Adrenal gland (tissue), 5 donors: ENCODE measurements at regions not wholly inside any gene's neighbourhood (a gene's known extent, or its start where the extent isn't known, plus 50 kb on each side); places are given as distances from the start of the nearest gene placed in this dataset.

ENCODE experiments used
- POLR2A ChIP-seq, 2 donors: fragments of 450-650 bp; IDR thresholded peaks; one replicate each; pipeline ENCODE4 v1.6.1; 2017; ENCODE audit warnings: antibody characterized with exemption in 2 of 2, mild to moderate bottlenecking in 2 of 2, moderate library complexity in 1 of 2
- TF ChIP-seq, protein P1 (sequence below), 6 experiments: fragments of 450-650 bp in 4 of 6; fragments of 200-600 bp in 2 of 6; sonication (generic) in 1 of 6; IDR thresholded peaks; 1 replicate in 5 of 6; 2 replicates in 1 of 6; pipeline versions ENCODE4 v1.5.1 to v1.8.0; 2016 to 2021; ENCODE audit warnings: antibody characterized with exemption in 6 of 6, mild to moderate bottlenecking in 2 of 6, moderate library complexity in 1 of 6
- donor health status: DM: no; HTN: no; CAD: no.

DNA sequence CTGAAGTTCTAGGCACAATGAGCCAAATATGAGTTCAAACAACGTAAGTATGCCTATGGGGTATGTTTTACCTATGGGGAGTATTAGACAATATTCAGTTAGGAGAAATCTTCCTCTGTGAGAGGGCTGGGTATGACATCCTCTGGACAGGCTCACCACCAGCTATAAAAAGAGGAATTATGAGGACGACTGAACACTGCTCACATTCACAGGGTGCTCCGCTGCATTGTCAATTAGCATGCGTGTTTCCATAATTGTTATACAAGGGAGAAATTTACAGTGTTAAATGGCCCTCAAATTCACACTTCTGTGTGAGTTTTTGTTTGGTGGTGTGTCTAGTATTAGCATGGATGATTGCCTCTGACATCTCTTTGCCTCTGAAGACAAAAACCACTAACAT is 700.4 kb downstream of the BCL11A start:
- TF ChIP-seq POLR2A (IDR thresholded peaks at IDR 0.05) = no peak
- TF ChIP-seq, protein P1, sequence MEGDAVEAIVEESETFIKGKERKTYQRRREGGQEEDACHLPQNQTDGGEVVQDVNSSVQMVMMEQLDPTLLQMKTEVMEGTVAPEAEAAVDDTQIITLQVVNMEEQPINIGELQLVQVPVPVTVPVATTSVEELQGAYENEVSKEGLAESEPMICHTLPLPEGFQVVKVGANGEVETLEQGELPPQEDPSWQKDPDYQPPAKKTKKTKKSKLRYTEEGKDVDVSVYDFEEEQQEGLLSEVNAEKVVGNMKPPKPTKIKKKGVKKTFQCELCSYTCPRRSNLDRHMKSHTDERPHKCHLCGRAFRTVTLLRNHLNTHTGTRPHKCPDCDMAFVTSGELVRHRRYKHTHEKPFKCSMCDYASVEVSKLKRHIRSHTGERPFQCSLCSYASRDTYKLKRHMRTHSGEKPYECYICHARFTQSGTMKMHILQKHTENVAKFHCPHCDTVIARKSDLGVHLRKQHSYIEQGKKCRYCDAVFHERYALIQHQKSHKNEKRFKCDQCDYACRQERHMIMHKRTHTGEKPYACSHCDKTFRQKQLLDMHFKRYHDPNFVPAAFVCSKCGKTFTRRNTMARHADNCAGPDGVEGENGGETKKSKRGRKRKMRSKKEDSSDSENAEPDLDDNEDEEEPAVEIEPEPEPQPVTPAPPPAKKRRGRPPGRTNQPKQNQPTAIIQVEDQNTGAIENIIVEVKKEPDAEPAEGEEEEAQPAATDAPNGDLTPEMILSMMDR (IDR thresholded peaks at IDR 0.05) = no peak
